HCT116 (cell line): ENCODE measurements at regions not wholly inside any gene's neighbourhood (a gene's known extent, or its start where the extent isn't known, plus 50 kb on each side); places are given as distances from the start of the nearest gene placed in this dataset.

ENCODE experiments used
- ATAC-seq: fragments of 200-7000 bp; cut with Tn5 transposase; 2 replicates; pipeline ENCODE4 v1.9.1; 2020; ENCODE audit warnings: mild to moderate bottlenecking, moderate library complexity
- BruUV-seq: library from RNA; stranded (reverse); fragments of 400-500 nt; replicated peaks from 2 replicates; lab custom pipeline; 2021; lab: Mats Ljungman, UMichigan
- CTCF ChIA-PET: fragments of 300-600 bp; sonication (Branson Sonifier 250); formaldehyde crosslinking; loops from one replicate; lab custom pipeline; 2021; ENCODE audit warnings: antibody characterized with exemption; lab: Charles Lee
- POLR2A ChIA-PET: fragments of 300-600, 350-600 bp; sonication (Branson Sonifier 250); formaldehyde crosslinking; loops from one replicate; lab custom pipeline; 2021; ENCODE audit warnings: antibody characterized with exemption; lab: Charles Lee
- RAD21 ChIA-PET, 2 experiments: fragments of 300-600 bp; sonication (Branson Sonifier 250); formaldehyde crosslinking; loops; one replicate each; lab custom pipeline; 2023; ENCODE audit warnings: low total read pairs in 2 of 2; ENCODE audit not compliant: uncharacterized antibody in 2 of 2, unreplicated experiment in 2 of 2, low non-redundant PET in 1 of 2; lab: Charles Lee
- DNase-seq: peaks from one replicate; pipeline ENCODE4 v3.0.0-alpha.2; 2010; ENCODE audit warnings: low read depth, low spot score
- H2AFZ ChIP-seq: fragments of 200-600 bp; shearing (Covaris generic), sonication (generic); 2 replicates; pipeline ENCODE4 v1.6.1; 2017; ENCODE audit warnings: low read depth, mixed run types, mixed read lengths, antibody characterized with exemption, low read length; ENCODE audit not compliant: poor library complexity, severe bottlenecking
- H3K27ac ChIP-seq: 2 replicates; pipeline ENCODE4 v1.5.1; 2012; ENCODE audit warnings: low read depth, low read length
- H3K27me3 ChIP-seq: fragments of 200-600 bp; sonication (generic); 2 replicates; pipeline ENCODE4 v1.6.1; 2016; ENCODE audit warnings: mixed run types, low read length, mixed read lengths; ENCODE audit not compliant: insufficient read depth
- H3K36me3 ChIP-seq, 2 experiments: fragments of 200-500 bp in 1 of 2; fragments of 200-600 bp in 1 of 2; sonication (Bioruptor generic) in 1 of 2; sonication (generic) in 1 of 2; 2 replicates each; pipeline versions ENCODE4 v1.5.1 to v1.6.1; 2014 to 2016; ENCODE audit warnings: low read length in 2 of 2, inconsistent platforms in 1 of 2, mixed read lengths in 1 of 2, mixed run types in 1 of 2; ENCODE audit not compliant: insufficient read depth in 2 of 2, control insufficient read depth in 1 of 2
- H3K4me1 ChIP-seq, 2 experiments: fragments of 200-600 bp in 1 of 2; sonication (generic) in 1 of 2; 2 replicates each; pipeline versions ENCODE4 v1.5.1 to v1.6.1; 2012 to 2017; ENCODE audit warnings: low read length in 2 of 2, inconsistent platforms in 1 of 2, mild to moderate bottlenecking in 1 of 2, mixed read lengths in 1 of 2, mixed run types in 1 of 2, moderate library complexity in 1 of 2; ENCODE audit not compliant: insufficient read depth in 2 of 2, control insufficient read depth in 1 of 2
- H3K4me2 ChIP-seq: fragments of 200-600 bp; sonication (generic); 2 replicates; pipeline ENCODE4 v1.6.1; 2017; ENCODE audit warnings: mixed run types, low read length, mixed read lengths
- H3K4me3 ChIP-seq, 2 experiments: fragments of 200-600 bp in 1 of 2; sonication (generic) in 1 of 2; replicated peaks in 1 of 2; 2 replicates each; pipeline ENCODE4 v1.5.1; 2011 to 2016; ENCODE audit warnings: low read length in 2 of 2, control low read depth in 1 of 2, low read depth in 1 of 2, mild to moderate bottlenecking in 1 of 2, mixed read lengths in 1 of 2, mixed run types in 1 of 2
- H3K79me2 ChIP-seq: fragments of 200-600 bp; sonication (generic); 2 replicates; pipeline ENCODE4 v1.6.1; 2017; ENCODE audit warnings: mild to moderate bottlenecking, mixed run types, low read length, moderate library complexity, mixed read lengths; ENCODE audit not compliant: insufficient read depth
- H3K9ac ChIP-seq: fragments of 200-600 bp; sonication (generic); 2 replicates; pipeline ENCODE4 v1.6.1; 2016; ENCODE audit warnings: low read length, mixed read lengths
- H3K9me2 ChIP-seq: fragments of 200-600 bp; sonication (generic), shearing (Covaris generic); 2 replicates; pipeline ENCODE4 v1.6.1; 2017; ENCODE audit warnings: mixed run types, mild to moderate bottlenecking, moderate library complexity; ENCODE audit not compliant: insufficient read depth
- H3K9me3 ChIP-seq, 2 experiments: fragments of 200-500 bp in 1 of 2; fragments of 200-600 bp in 1 of 2; sonication (Bioruptor generic) in 1 of 2; sonication (generic) in 1 of 2; 2 replicates each; pipeline ENCODE4 v1.6.1; 2014 to 2017; ENCODE audit warnings: low read length in 2 of 2, mixed read lengths in 2 of 2, inconsistent platforms in 1 of 2, low read depth in 1 of 2, mild to moderate bottlenecking in 1 of 2, mixed run types in 1 of 2, moderate library complexity in 1 of 2; ENCODE audit not compliant: control insufficient read depth in 1 of 2, insufficient read depth in 1 of 2
- H4K20me1 ChIP-seq: fragments of 200-600 bp; sonication (generic), shearing (Covaris generic); 2 replicates; pipeline ENCODE4 v1.6.1; 2017; ENCODE audit warnings: mixed run types, mild to moderate bottlenecking, moderate library complexity; ENCODE audit not compliant: insufficient read depth
- CBX3 ChIP-seq: IDR thresholded peaks from 2 replicates; pipeline ENCODE4 v1.6.1; 2012; ENCODE audit warnings: low read depth
- CEBPB ChIP-seq: IDR thresholded peaks from 2 replicates; pipeline ENCODE4 v1.6.1; 2012; ENCODE audit warnings: low read depth
- EGR1 ChIP-seq: IDR thresholded peaks from 2 replicates; pipeline ENCODE4 v1.6.1; 2012; ENCODE audit warnings: low read depth
- EZH2phosphoT487 ChIP-seq: fragments of 200-600 bp; IDR thresholded peaks from 2 replicates; pipeline ENCODE4 v1.6.1; 2018; ENCODE audit warnings: antibody characterized with exemption, borderline replicate concordance
- FOSL1 ChIP-seq: IDR thresholded peaks from 2 replicates; pipeline ENCODE4 v1.6.1; 2012; ENCODE audit warnings: low read depth
- JUND ChIP-seq: IDR thresholded peaks from 2 replicates; pipeline ENCODE4 v1.6.1; 2012
- POLR2A ChIP-seq: IDR thresholded peaks from 2 replicates; pipeline ENCODE4 v1.7.0; 2011; ENCODE audit warnings: borderline replicate concordance; ENCODE audit not compliant: insufficient read depth, insufficient read length; ENCODE audit errors: extremely low read depth
- POLR2AphosphoS5 ChIP-seq: IDR thresholded peaks from 2 replicates; pipeline ENCODE4 v1.6.1; 2011; ENCODE audit warnings: mild to moderate bottlenecking, low read depth, low read length, moderate library complexity
- SP1 ChIP-seq: IDR thresholded peaks from 2 replicates; pipeline ENCODE4 v1.6.1; 2012; ENCODE audit warnings: low read depth
- SRF ChIP-seq: IDR thresholded peaks from 2 replicates; pipeline ENCODE4 v1.6.1; 2012; ENCODE audit warnings: low read depth
- TCF7L2 ChIP-seq: IDR thresholded peaks from 2 replicates; pipeline ENCODE4 v1.7.0; 2011; ENCODE audit warnings: borderline replicate concordance, inconsistent platforms; ENCODE audit not compliant: insufficient read depth, insufficient read length; ENCODE audit errors: extremely low read depth
- ZFX ChIP-seq: fragments of 450-650 bp; IDR thresholded peaks from 2 replicates; pipeline ENCODE4 v1.6.1; 2017
- ZNF274 ChIP-seq: fragments of 200-500 bp; sonication (Bioruptor generic); IDR thresholded peaks from 2 replicates; pipeline ENCODE4 v1.6.1; 2014; ENCODE audit warnings: mild to moderate bottlenecking, low read depth, low read length, inconsistent platforms
- intact Hi-C: fragments of 100-400 bp; cut with micrococcal nuclease; formaldehyde crosslinking; loops from 2 replicates; pipeline ENCODE4 v1.10.0; 2022
- TF ChIP-seq, protein P1 (sequence below): IDR thresholded peaks from 2 replicates; pipeline ENCODE4 v1.6.1; 2012
- TF ChIP-seq, protein P2 (sequence below), 3 experiments: fragments of 200-600 bp in 1 of 3; sonication (generic) in 1 of 3; IDR thresholded peaks in 2 of 3; conservative IDR thresholded peaks in 1 of 3; 2 replicates each; pipeline ENCODE4 v1.5.1; 2012 to 2017; ENCODE audit warnings: low read depth in 2 of 3, low read length in 2 of 3, antibody characterized with exemption in 1 of 3, borderline replicate concordance in 1 of 3, control low read depth in 1 of 3, mild to moderate bottlenecking in 1 of 3, mixed read lengths in 1 of 3, mixed run types in 1 of 3, moderate library complexity in 1 of 3; ENCODE audit not compliant: insufficient read depth in 1 of 3
- TF ChIP-seq, protein P3 (sequence below): IDR thresholded peaks from 2 replicates; pipeline ENCODE4 v1.6.1; 2012
- TF ChIP-seq, protein P4 (sequence below): IDR thresholded peaks from 2 replicates; pipeline ENCODE4 v1.6.1; 2012; ENCODE audit warnings: low read depth

DNA sequence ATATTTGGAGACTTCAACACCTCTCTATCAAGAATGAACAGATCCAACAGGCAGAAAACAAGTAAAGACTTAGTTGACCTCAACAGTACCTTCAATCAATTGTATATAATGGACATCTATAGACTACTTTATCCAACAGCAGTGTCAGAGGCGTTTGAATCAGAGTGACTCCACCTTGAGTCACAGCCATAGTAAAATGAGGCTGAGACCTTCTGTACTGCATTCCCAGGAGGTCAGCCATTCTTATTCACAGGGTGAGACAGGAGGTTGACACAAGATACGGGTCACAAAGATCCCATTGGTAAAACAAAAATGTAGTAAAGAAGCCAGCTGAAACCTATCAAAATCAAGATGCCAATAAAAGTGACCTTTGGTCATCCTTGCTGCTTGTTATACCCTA, 299.8 kb downstream of the CNTN3 start:
- Histone ChIP-seq H2AFZ (no peak overlapping the region), H3K4me2 (no peak overlapping the region), H3K36me3 (no peaks in the 10 kb centered on the region), H3K9ac (no peak overlapping the region), H3K79me2 (no peaks in the 10 kb centered on the region), H3K4me3 (no peak overlapping the region), H3K9me3 (peaks cover 0 to 3% of the 10 kb centered on the region in 2 experiments; a peak in 2 of 4 replicates), H3K4me1 (no peaks in the 10 kb centered on the region), H3K9me2 (no peaks in the 10 kb centered on the region), H4K20me1 (no peaks in the 10 kb centered on the region), H3K27ac (no peak overlapping the region), H3K27me3 (no peaks in the 10 kb centered on the region)
- no TSS peak for BruUV-seq
- CTCF ChIA-PET: no interaction called here
- ATAC-seq (no peak), DNase-seq (no peak)
- RAD21 ChIA-PET: no interaction called here
- TF ChIP-seq POLR2A (no peak), ZFX (no peak), TCF7L2 (no peak), EGR1 (no peak), SRF (no peak), CBX3 (no peak), POLR2AphosphoS5 (no peak), JUND (no peak)
- TF ChIP-seq, protein P1, sequence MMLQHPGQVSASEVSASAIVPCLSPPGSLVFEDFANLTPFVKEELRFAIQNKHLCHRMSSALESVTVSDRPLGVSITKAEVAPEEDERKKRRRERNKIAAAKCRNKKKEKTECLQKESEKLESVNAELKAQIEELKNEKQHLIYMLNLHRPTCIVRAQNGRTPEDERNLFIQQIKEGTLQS: no peak
- intact Hi-C loops: no loop called here
- POLR2A ChIA-PET: no interaction called here

DNA sequence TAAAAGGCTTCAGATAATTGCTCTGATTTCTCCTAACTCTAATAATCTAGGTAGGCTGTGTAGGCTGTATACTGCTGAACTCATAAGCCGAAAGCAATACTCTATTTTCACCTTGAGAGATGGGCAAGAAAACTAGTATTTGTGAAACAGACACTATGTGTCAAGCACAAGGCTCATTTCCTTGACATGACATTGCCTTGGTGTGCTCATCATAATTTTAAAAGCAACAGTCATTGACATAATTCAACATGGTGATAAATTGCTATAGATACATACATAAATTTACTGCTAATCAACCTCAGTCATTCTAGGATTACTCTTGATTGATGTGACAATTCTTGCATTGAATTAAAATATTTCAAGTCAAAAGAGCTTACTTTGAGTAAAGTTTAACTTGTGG, 304.7 kb downstream of the CNTN3 start:
- Histone ChIP-seq H3K36me3 (no peaks in the 10 kb centered on the region), H3K9me3 (peaks cover 4 to 11% of the 10 kb centered on the region in 2 experiments; a peak in 3 of 4 replicates), H3K4me1 (no peaks in the 10 kb centered on the region), H3K4me3 (no peak overlapping the region), H3K9ac (no peak overlapping the region), H3K27me3 (no peaks in the 10 kb centered on the region), H3K9me2 (no peaks in the 10 kb centered on the region), H4K20me1 (no peaks in the 10 kb centered on the region), H3K27ac (no peak overlapping the region), H2AFZ (no peak overlapping the region), H3K79me2 (no peaks in the 10 kb centered on the region), H3K4me2 (no peak overlapping the region)
- no peak for DNase-seq
- no TSS peak for BruUV-seq
- RAD21 ChIA-PET: no interaction called here
- ATAC-seq: no peak
- intact Hi-C loops: no loop called here
- CTCF ChIA-PET: no interaction called here
- POLR2A ChIA-PET: no interaction called here
- no peak for TF ChIP-seq FOSL1
- TF ChIP-seq, protein P2, sequence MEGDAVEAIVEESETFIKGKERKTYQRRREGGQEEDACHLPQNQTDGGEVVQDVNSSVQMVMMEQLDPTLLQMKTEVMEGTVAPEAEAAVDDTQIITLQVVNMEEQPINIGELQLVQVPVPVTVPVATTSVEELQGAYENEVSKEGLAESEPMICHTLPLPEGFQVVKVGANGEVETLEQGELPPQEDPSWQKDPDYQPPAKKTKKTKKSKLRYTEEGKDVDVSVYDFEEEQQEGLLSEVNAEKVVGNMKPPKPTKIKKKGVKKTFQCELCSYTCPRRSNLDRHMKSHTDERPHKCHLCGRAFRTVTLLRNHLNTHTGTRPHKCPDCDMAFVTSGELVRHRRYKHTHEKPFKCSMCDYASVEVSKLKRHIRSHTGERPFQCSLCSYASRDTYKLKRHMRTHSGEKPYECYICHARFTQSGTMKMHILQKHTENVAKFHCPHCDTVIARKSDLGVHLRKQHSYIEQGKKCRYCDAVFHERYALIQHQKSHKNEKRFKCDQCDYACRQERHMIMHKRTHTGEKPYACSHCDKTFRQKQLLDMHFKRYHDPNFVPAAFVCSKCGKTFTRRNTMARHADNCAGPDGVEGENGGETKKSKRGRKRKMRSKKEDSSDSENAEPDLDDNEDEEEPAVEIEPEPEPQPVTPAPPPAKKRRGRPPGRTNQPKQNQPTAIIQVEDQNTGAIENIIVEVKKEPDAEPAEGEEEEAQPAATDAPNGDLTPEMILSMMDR (IDR thresholded peaks at IDR 0.05 in 2 of 3, conservative IDR thresholded peaks at IDR 0.05 in 1 of 3; ENCODE audit: borderline replicate concordance in 1 of 3, insufficient read depth in 1 of 3, low read depth in 2 of 3, low read length in 2 of 3): no peak
- TF ChIP-seq EZH2phosphoT487: no peak
- TF ChIP-seq, protein P1: no peak
- TF ChIP-seq ZNF274: no peak
- TF ChIP-seq CEBPB: no peak
- TF ChIP-seq, protein P3, sequence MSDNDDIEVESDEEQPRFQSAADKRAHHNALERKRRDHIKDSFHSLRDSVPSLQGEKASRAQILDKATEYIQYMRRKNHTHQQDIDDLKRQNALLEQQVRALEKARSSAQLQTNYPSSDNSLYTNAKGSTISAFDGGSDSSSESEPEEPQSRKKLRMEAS: no peak
- TF ChIP-seq, protein P4, sequence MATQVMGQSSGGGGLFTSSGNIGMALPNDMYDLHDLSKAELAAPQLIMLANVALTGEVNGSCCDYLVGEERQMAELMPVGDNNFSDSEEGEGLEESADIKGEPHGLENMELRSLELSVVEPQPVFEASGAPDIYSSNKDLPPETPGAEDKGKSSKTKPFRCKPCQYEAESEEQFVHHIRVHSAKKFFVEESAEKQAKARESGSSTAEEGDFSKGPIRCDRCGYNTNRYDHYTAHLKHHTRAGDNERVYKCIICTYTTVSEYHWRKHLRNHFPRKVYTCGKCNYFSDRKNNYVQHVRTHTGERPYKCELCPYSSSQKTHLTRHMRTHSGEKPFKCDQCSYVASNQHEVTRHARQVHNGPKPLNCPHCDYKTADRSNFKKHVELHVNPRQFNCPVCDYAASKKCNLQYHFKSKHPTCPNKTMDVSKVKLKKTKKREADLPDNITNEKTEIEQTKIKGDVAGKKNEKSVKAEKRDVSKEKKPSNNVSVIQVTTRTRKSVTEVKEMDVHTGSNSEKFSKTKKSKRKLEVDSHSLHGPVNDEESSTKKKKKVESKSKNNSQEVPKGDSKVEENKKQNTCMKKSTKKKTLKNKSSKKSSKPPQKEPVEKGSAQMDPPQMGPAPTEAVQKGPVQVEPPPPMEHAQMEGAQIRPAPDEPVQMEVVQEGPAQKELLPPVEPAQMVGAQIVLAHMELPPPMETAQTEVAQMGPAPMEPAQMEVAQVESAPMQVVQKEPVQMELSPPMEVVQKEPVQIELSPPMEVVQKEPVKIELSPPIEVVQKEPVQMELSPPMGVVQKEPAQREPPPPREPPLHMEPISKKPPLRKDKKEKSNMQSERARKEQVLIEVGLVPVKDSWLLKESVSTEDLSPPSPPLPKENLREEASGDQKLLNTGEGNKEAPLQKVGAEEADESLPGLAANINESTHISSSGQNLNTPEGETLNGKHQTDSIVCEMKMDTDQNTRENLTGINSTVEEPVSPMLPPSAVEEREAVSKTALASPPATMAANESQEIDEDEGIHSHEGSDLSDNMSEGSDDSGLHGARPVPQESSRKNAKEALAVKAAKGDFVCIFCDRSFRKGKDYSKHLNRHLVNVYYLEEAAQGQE: no peak
- no peak for TF ChIP-seq POLR2A
- TF ChIP-seq CBX3: no peak
- no peak for TF ChIP-seq SP1
- no peak for TF ChIP-seq EGR1
